ENCODE measurements at regions not wholly inside any gene's neighbourhood (a gene's known extent, or its start where the extent isn't known, plus 50 kb on each side); places are given as distances from the start of the nearest gene placed in this dataset.

DNA sequence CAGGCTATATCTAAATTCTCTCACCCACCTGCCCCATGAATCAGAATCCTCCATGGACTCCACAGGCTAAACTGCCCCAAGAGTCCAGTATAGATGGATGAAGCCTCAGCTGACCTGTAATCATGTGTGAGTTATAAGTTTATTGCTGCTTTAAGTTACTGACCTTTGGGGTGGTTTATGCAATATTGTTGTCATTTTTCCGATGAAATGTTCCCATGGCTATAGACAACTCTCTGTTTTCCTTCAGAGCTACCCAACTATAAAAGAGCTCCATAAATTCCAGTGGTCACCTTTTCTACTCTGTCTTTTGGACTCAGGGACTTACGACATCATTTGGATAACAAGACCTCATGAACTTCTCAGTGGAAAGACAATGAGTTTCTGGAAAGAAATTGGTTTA is 212.1 kb downstream of the BMP2 start:
- no peak overlapping the region for H3K4ac ChIP-seq (ENCODE audit: low read depth, low read length)
- no peak overlapping the region for H4K5ac ChIP-seq (ENCODE audit: low read depth, low read length)
- TF ChIP-seq FOS (IDR thresholded peaks at IDR 0.05; ENCODE audit: low read depth, low read length), result no peak
- no peak for TF ChIP-seq SMC3 (IDR thresholded peaks at IDR 0.05; ENCODE audit: low read depth, low read length)
- no peak for TF ChIP-seq CHD1 (IDR thresholded peaks at IDR 0.05; ENCODE audit: low read depth, low read length)
- no peak for TF ChIP-seq POLR2A (IDR thresholded peaks at IDR 0.05; ENCODE audit: low read depth, low read length)
- TF ChIP-seq, protein P1, sequence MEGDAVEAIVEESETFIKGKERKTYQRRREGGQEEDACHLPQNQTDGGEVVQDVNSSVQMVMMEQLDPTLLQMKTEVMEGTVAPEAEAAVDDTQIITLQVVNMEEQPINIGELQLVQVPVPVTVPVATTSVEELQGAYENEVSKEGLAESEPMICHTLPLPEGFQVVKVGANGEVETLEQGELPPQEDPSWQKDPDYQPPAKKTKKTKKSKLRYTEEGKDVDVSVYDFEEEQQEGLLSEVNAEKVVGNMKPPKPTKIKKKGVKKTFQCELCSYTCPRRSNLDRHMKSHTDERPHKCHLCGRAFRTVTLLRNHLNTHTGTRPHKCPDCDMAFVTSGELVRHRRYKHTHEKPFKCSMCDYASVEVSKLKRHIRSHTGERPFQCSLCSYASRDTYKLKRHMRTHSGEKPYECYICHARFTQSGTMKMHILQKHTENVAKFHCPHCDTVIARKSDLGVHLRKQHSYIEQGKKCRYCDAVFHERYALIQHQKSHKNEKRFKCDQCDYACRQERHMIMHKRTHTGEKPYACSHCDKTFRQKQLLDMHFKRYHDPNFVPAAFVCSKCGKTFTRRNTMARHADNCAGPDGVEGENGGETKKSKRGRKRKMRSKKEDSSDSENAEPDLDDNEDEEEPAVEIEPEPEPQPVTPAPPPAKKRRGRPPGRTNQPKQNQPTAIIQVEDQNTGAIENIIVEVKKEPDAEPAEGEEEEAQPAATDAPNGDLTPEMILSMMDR (conservative IDR thresholded peaks at IDR 0.05; ENCODE audit: low read depth, low read length), result no peak
- no peak for TF ChIP-seq RCOR1 (IDR thresholded peaks at IDR 0.05; ENCODE audit: insufficient replicate concordance, low read length)
- no peak for TF ChIP-seq MAFK (IDR thresholded peaks at IDR 0.05; ENCODE audit: low read depth, low read length)
- no peak for TF ChIP-seq RAD21 (IDR thresholded peaks at IDR 0.05; ENCODE audit: low read length)
- TF ChIP-seq MAZ (IDR thresholded peaks at IDR 0.05; ENCODE audit: borderline replicate concordance, low read depth, low read length), result no peak
- no peak for TF ChIP-seq BHLHE40 (IDR thresholded peaks at IDR 0.05; ENCODE audit: low read depth, low read length)
- no peak for TF ChIP-seq CEBPB (IDR thresholded peaks at IDR 0.05; ENCODE audit: low read depth, low read length)
- TF ChIP-seq, protein P2, sequence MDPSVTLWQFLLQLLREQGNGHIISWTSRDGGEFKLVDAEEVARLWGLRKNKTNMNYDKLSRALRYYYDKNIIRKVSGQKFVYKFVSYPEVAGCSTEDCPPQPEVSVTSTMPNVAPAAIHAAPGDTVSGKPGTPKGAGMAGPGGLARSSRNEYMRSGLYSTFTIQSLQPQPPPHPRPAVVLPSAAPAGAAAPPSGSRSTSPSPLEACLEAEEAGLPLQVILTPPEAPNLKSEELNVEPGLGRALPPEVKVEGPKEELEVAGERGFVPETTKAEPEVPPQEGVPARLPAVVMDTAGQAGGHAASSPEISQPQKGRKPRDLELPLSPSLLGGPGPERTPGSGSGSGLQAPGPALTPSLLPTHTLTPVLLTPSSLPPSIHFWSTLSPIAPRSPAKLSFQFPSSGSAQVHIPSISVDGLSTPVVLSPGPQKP (IDR thresholded peaks at IDR 0.05; ENCODE audit: borderline replicate concordance, low read depth, low read length), result no peak
- no peak for TF ChIP-seq NFE2L2 (IDR thresholded peaks at IDR 0.05; ENCODE audit: low read depth, low read length)
- TF ChIP-seq MXI1 (IDR thresholded peaks at IDR 0.05; ENCODE audit: borderline replicate concordance, low read depth, low read length), result no peak
- H3K4me2 ChIP-seq (ENCODE audit: low read depth, low read length), result no peak overlapping the region
- no peaks in the 10 kb centered on the region for H3K27me3 ChIP-seq (ENCODE audit: control insufficient read depth, insufficient read depth, low read length)
- BruUV-seq (replicated peaks), result no TSS peak
- no peak overlapping the region for H3K14ac ChIP-seq (replicated peaks; ENCODE audit: low read depth, low read length)
- H3K4me3 ChIP-seq (ENCODE audit: insufficient read depth, low read depth, low read length), result no peak overlapping the region
- H2AFZ ChIP-seq (replicated peaks; ENCODE audit: low read length, poor library complexity), result no peak overlapping the region
- no peak overlapping the region for H2BK5ac ChIP-seq (ENCODE audit: low read depth, low read length, poor library complexity, severe bottlenecking)
- H2BK15ac ChIP-seq (ENCODE audit: low read depth, low read length), result no peak overlapping the region
- no peaks in the 10 kb centered on the region for H3K4me1 ChIP-seq (ENCODE audit: control insufficient read depth, insufficient read depth, low read length)
- no peak overlapping the region for H4K8ac ChIP-seq (ENCODE audit: low read depth in 2 of 2, low read length in 2 of 2)
- H3K9me3 ChIP-seq (ENCODE audit: control insufficient read depth, insufficient read depth, low read length), result no peaks in the 10 kb centered on the region
- in situ Hi-C loops (cut with MboI; ENCODE audit: low sequenced_read_pairs), result no loop called here
- no peaks in the 10 kb centered on the region for H3K36me3 ChIP-seq (ENCODE audit: control insufficient read depth, insufficient read depth, low read length)
- no peak overlapping the region for H2BK120ac ChIP-seq (ENCODE audit: low read depth, low read length)
- H4K91ac ChIP-seq (ENCODE audit: insufficient read depth, low read depth, low read length), result no peak overlapping the region
- intact Hi-C loops (cut with micrococcal nuclease), result no loop called here
- no peak overlapping the region for H3K27ac ChIP-seq (ENCODE audit: insufficient read depth, low read length)
- dilution Hi-C loops (cut with HindIII; ENCODE audit: low sequenced_read_pairs, unreplicated experiment), result no loop called here
- H3K23ac ChIP-seq (ENCODE audit: low read depth, low read length), result no peak overlapping the region
- H2BK20ac ChIP-seq (ENCODE audit: low read depth, low read length), result no peak overlapping the region
- ChIA-PET POLR2A (ENCODE audit: unreplicated experiment) (no interaction called here), CTCF (no interaction called here)
- no peak overlapping the region for H3K9ac ChIP-seq (ENCODE audit: low read depth, low read length)
- no peak overlapping the region for H2AK5ac ChIP-seq (ENCODE audit: low read depth, low read length)
- H3K56ac ChIP-seq (ENCODE audit: extremely low read depth, insufficient read depth, low read length), result no peak overlapping the region
- H4K20me1 ChIP-seq (ENCODE audit: insufficient read depth, low read length), result no peaks in the 10 kb centered on the region
- H2AK9ac ChIP-seq (replicated peaks; ENCODE audit: low read depth, low read length, poor library complexity), result no peak overlapping the region
- no peak overlapping the region for H3K18ac ChIP-seq (ENCODE audit: low read depth, low read length)
- no CpG with 5 or more reads among the region's 2 CpGs for WGBS, 2 experiments (ENCODE audit: extremely low coverage in 2 of 2, insufficient read length in 1 of 2)
- no peaks in the 10 kb centered on the region for H3K9me1 ChIP-seq (ENCODE audit: insufficient read depth, low read length)
- no peaks in the 10 kb centered on the region for H3K79me1 ChIP-seq (ENCODE audit: low read depth in 1 of 2, low read length in 2 of 2)
- no peak for DNase-seq
- no peak for ATAC-seq (ENCODE audit: low read depth)
